Panc1 (cell line): ENCODE measurements at regions not wholly inside any gene's neighbourhood (a gene's known extent, or its start where the extent isn't known, plus 50 kb on each side); places are given as distances from the start of the nearest gene placed in this dataset.

Experiments
- POLR2AphosphoS5 ChIP-seq: IDR thresholded peaks from 2 replicates; pipeline ENCODE4 v1.6.1; 2012; ENCODE audit warnings: mild to moderate bottlenecking, low read depth, low read length, moderate library complexity
- SIN3A ChIP-seq: IDR thresholded peaks from 2 replicates; pipeline ENCODE4 v1.6.1; 2012; ENCODE audit warnings: low read depth, mild to moderate bottlenecking, low read length, moderate library complexity, borderline replicate concordance; ENCODE audit not compliant: insufficient read depth
- TCF7L2 ChIP-seq: IDR thresholded peaks from 2 replicates; pipeline ENCODE4 v1.6.1; 2011; ENCODE audit warnings: mild to moderate bottlenecking, low read depth, low read length, inconsistent platforms
- TF ChIP-seq, protein P1 (sequence below): fragments of 450-650 bp; IDR thresholded peaks from 2 replicates; pipeline ENCODE4 v1.5.1; 2017; ENCODE audit warnings: mild to moderate bottlenecking
- TF ChIP-seq, protein P2 (sequence below), 2 experiments: IDR thresholded peaks; 2 replicates each; pipeline ENCODE4 v1.6.1; 2011 to 2012; ENCODE audit warnings: low read depth in 2 of 2, control low read depth in 1 of 2, low read length in 1 of 2, mild to moderate bottlenecking in 1 of 2, moderate library complexity in 1 of 2; ENCODE audit not compliant: insufficient read depth in 1 of 2

- TF ChIP-seq, protein P1, sequence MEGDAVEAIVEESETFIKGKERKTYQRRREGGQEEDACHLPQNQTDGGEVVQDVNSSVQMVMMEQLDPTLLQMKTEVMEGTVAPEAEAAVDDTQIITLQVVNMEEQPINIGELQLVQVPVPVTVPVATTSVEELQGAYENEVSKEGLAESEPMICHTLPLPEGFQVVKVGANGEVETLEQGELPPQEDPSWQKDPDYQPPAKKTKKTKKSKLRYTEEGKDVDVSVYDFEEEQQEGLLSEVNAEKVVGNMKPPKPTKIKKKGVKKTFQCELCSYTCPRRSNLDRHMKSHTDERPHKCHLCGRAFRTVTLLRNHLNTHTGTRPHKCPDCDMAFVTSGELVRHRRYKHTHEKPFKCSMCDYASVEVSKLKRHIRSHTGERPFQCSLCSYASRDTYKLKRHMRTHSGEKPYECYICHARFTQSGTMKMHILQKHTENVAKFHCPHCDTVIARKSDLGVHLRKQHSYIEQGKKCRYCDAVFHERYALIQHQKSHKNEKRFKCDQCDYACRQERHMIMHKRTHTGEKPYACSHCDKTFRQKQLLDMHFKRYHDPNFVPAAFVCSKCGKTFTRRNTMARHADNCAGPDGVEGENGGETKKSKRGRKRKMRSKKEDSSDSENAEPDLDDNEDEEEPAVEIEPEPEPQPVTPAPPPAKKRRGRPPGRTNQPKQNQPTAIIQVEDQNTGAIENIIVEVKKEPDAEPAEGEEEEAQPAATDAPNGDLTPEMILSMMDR = no peak
- TF ChIP-seq, protein P2, sequence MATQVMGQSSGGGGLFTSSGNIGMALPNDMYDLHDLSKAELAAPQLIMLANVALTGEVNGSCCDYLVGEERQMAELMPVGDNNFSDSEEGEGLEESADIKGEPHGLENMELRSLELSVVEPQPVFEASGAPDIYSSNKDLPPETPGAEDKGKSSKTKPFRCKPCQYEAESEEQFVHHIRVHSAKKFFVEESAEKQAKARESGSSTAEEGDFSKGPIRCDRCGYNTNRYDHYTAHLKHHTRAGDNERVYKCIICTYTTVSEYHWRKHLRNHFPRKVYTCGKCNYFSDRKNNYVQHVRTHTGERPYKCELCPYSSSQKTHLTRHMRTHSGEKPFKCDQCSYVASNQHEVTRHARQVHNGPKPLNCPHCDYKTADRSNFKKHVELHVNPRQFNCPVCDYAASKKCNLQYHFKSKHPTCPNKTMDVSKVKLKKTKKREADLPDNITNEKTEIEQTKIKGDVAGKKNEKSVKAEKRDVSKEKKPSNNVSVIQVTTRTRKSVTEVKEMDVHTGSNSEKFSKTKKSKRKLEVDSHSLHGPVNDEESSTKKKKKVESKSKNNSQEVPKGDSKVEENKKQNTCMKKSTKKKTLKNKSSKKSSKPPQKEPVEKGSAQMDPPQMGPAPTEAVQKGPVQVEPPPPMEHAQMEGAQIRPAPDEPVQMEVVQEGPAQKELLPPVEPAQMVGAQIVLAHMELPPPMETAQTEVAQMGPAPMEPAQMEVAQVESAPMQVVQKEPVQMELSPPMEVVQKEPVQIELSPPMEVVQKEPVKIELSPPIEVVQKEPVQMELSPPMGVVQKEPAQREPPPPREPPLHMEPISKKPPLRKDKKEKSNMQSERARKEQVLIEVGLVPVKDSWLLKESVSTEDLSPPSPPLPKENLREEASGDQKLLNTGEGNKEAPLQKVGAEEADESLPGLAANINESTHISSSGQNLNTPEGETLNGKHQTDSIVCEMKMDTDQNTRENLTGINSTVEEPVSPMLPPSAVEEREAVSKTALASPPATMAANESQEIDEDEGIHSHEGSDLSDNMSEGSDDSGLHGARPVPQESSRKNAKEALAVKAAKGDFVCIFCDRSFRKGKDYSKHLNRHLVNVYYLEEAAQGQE (IDR thresholded peaks at IDR 0.05; ENCODE audit: insufficient read depth in 1 of 2, low read depth in 2 of 2, low read length in 1 of 2) = no peak
- no peak for TF ChIP-seq POLR2AphosphoS5
- TF ChIP-seq TCF7L2 = no peak
- no peak for TF ChIP-seq SIN3A
Observed at GRCh38 chr18:43825768-43826167, 548.5 kb upstream of the SYT4 start.
